ENCODE measurements at regions not wholly inside any gene's neighbourhood (a gene's known extent, or its start where the extent isn't known, plus 50 kb on each side); places are given as distances from the start of the nearest gene placed in this dataset.
"Not testable (repeated sequence)": the region's sequence is repeated elsewhere in the genome, so short reads cannot be mapped to it uniquely, and the experiment has no call there.

GRCh38 chr4:31877429-31877828 is 1157.3 kb downstream of the PCDH7 start (continued):
- TF ChIP-seq RAD21 (IDR thresholded peaks at IDR 0.05 in 1 of 2, conservative IDR thresholded peaks at IDR 0.05 in 1 of 2; ENCODE audit: low read depth in 2 of 2, low read length in 2 of 2) (no peak), JUND (IDR thresholded peaks at IDR 0.05; ENCODE audit: low read length) (no peak), EZH2 (IDR thresholded peaks at IDR 0.05; ENCODE audit: low read depth, low read length, severe bottlenecking) (no peak), CTBP2 (IDR thresholded peaks at IDR 0.05; ENCODE audit: borderline replicate concordance, insufficient read depth, insufficient read length, low read length) (no peak)

GRCh38 chr4:31880837-31881236 is 1160.7 kb downstream of the PCDH7 start:
- H2BK20ac ChIP-seq (ENCODE audit: low read length); H3K4me3 ChIP-seq (ENCODE audit: extremely low read depth in 1 of 4, insufficient read depth in 2 of 4, low read depth in 3 of 4, low read length in 4 of 4); H2AK5ac ChIP-seq (ENCODE audit: low read depth, low read length); H3K9ac ChIP-seq (replicated peaks in 1 of 4; ENCODE audit: extremely low read depth in 1 of 4, low read depth in 3 of 4, low read length in 3 of 4); H3K23ac ChIP-seq (ENCODE audit: insufficient read length); H3K79me1 ChIP-seq (ENCODE audit: low read depth, low read length); H4K91ac ChIP-seq (replicated peaks; ENCODE audit: insufficient read length, low read length); H3K14ac ChIP-seq (ENCODE audit: insufficient read length); H2BK12ac ChIP-seq (ENCODE audit: low read depth, low read length); H4K20me1 ChIP-seq (replicated peaks in 1 of 2; ENCODE audit: control insufficient read depth in 1 of 2, insufficient read depth in 2 of 2, low read length in 2 of 2); H3K56ac ChIP-seq (replicated peaks; ENCODE audit: insufficient read length, low read depth, low read length); H3K4me2 ChIP-seq (ENCODE audit: insufficient read depth in 1 of 2, low read depth in 2 of 2, low read length in 2 of 2); H3K9me3 ChIP-seq (ENCODE audit: insufficient read depth in 2 of 2, low read depth in 1 of 2, low read length in 1 of 2); FAIRE-seq; H3K27me3 ChIP-seq (replicated peaks in 1 of 4; ENCODE audit: control insufficient read depth in 3 of 4, extremely low read depth in 1 of 4, insufficient read depth in 3 of 4, low read length in 3 of 4); H3K27ac ChIP-seq (ENCODE audit: low read depth, low read length); H4K5ac ChIP-seq (ENCODE audit: insufficient read length, low read depth, low read length); H3K23me2 ChIP-seq (ENCODE audit: low read depth, low read length); DNase-seq (ENCODE audit: low read depth in 1 of 2, low spot score in 2 of 2); H2BK120ac ChIP-seq (replicated peaks; ENCODE audit: low read depth, low read length); H3K79me2 ChIP-seq (ENCODE audit: control insufficient read depth in 1 of 2, insufficient read depth in 2 of 2, low read length in 2 of 2); H3K18ac ChIP-seq (ENCODE audit: extremely low read depth, low read length); H3K36me3 ChIP-seq (ENCODE audit: control insufficient read depth in 2 of 4, insufficient read depth in 4 of 4, low read length in 3 of 4); H2AFZ ChIP-seq (ENCODE audit: low read length); H3K4me1 ChIP-seq (replicated peaks in 1 of 4; ENCODE audit: control insufficient read depth in 3 of 4, insufficient read depth in 4 of 4, low read length in 3 of 4); POLR2A ChIA-PET (ENCODE audit: partially characterized antibody); H3K4ac ChIP-seq (replicated peaks; ENCODE audit: insufficient read length, low read depth, low read length); H2BK15ac ChIP-seq (ENCODE audit: low read length); H2BK5ac ChIP-seq (ENCODE audit: low read depth, low read length); H4K8ac ChIP-seq (ENCODE audit: extremely low read depth, insufficient read depth, low read length): not testable (repeated sequence)
- CTCF ChIA-PET (ENCODE audit: partially characterized antibody): interaction anchor here (0.8 kb wide), 1 partner anchor 9 kb away, joined by 3 read pairs; no protein-coding TSS in a partner anchor
- 80% methylated on average over 1 of the region's 2 CpGs; no CpG with 5 or more reads in 1 of the 2 experiments for WGBS, 2 experiments (ENCODE audit: extremely low coverage in 1 of 2, insufficient coverage in 1 of 2, insufficient read length in 1 of 2, insufficient replicate concordance in 2 of 2, low coverage in 1 of 2, low lambda C conversion rate in 2 of 2, missing lambda C conversion rate in 1 of 2)
